Brain microvascular endothelial cell (primary cell): ENCODE measurements at regions not wholly inside any gene's neighbourhood (a gene's known extent, or its start where the extent isn't known, plus 50 kb on each side); places are given as distances from the start of the nearest gene placed in this dataset.

Experiments
- DNase-seq: peaks from one replicate; pipeline ENCODE4 v3.0.0-alpha.2; 2020
- H3K27ac ChIP-seq: fragments of 250-450 bp; sonication (Bioruptor Pico); 2 replicates; pipeline ENCODE4 v1.5.1; 2020; ENCODE audit warnings: mild to moderate bottlenecking, moderate library complexity
- H3K27me3 ChIP-seq: fragments of 250-450 bp; sonication (Bioruptor Pico); replicated peaks from 2 replicates; pipeline ENCODE4 v1.5.1; 2020; ENCODE audit warnings: mild to moderate bottlenecking
- H3K36me3 ChIP-seq: fragments of 250-450 bp; sonication (Bioruptor Pico); replicated peaks from 2 replicates; pipeline ENCODE4 v1.5.1; 2020; ENCODE audit warnings: mild to moderate bottlenecking
- H3K4me3 ChIP-seq: 2 replicates; pipeline ENCODE4 v1.5.1; 2011; ENCODE audit warnings: low read depth, mild to moderate bottlenecking, control low read depth, low read length, moderate library complexity
- CTCF ChIP-seq: IDR thresholded peaks from 2 replicates; pipeline ENCODE4 v1.5.1; 2011; ENCODE audit warnings: low read depth, mild to moderate bottlenecking, moderate library complexity, low read length, control low read depth, inconsistent platforms; ENCODE audit errors: missing control alignments
- in situ Hi-C: cut with HindIII; loops from 2 replicates; pipeline ENCODE4 v1.10.0; 2017; ENCODE audit warnings: low sequenced_read_pairs, low pct_ligation_motif_present

- DNase-seq: no peak
- H3K4me3 ChIP-seq: no peak overlapping the region
- TF ChIP-seq CTCF: no peak
- in situ Hi-C loops: no loop called here
- H3K27ac ChIP-seq: no peak overlapping the region
- no peaks in the 10 kb centered on the region for H3K36me3 ChIP-seq
- no peaks in the 10 kb centered on the region for H3K27me3 ChIP-seq
Observed at GRCh38 chr6:147033267-147033666, 170.9 kb upstream of the STXBP5 start.

- no peaks in the 10 kb centered on the region for H3K36me3 ChIP-seq
- in situ Hi-C loops: no loop called here
- DNase-seq: no peak
- no peak overlapping the region for H3K27ac ChIP-seq
- no peaks in the 10 kb centered on the region for H3K27me3 ChIP-seq
- no peak overlapping the region for H3K4me3 ChIP-seq
- TF ChIP-seq CTCF: no peak
Observed at GRCh38 chr6:147035886-147036285, 168.3 kb upstream of the STXBP5 start.

GRCh38 chr6:147037881-147038280, 166.3 kb upstream of the STXBP5 start:
- no peak overlapping the region for H3K4me3 ChIP-seq
- in situ Hi-C loops: no loop called here
- no peaks in the 10 kb centered on the region for H3K36me3 ChIP-seq
- H3K27me3 ChIP-seq: no peaks in the 10 kb centered on the region
- no peak overlapping the region for H3K27ac ChIP-seq
- DNase-seq: no peak
- TF ChIP-seq CTCF: no peak

GRCh38 chr6:147040121-147040910, 163.9 kb upstream of the STXBP5 start:
- H3K36me3 ChIP-seq: no peaks in the 10 kb centered on the region
- H3K4me3 ChIP-seq: no peak overlapping the region
- no peaks in the 10 kb centered on the region for H3K27me3 ChIP-seq
- no peak for TF ChIP-seq CTCF
- in situ Hi-C loops: no loop called here
- no peak overlapping the region for H3K27ac ChIP-seq
- no peak for DNase-seq

- TF ChIP-seq CTCF: no peak
- no peaks in the 10 kb centered on the region for H3K36me3 ChIP-seq
- DNase-seq: no peak
- no peak overlapping the region for H3K4me3 ChIP-seq
- H3K27ac ChIP-seq: no peak overlapping the region
- in situ Hi-C loops: no loop called here
- H3K27me3 ChIP-seq: no peaks in the 10 kb centered on the region
Observed at GRCh38 chr6:147042679-147043078, 161.5 kb upstream of the STXBP5 start.

GRCh38 chr6:147043994-147044477, 160.2 kb upstream of the STXBP5 start:
- in situ Hi-C loops: no loop called here
- TF ChIP-seq CTCF: no peak
- Histone ChIP-seq H3K36me3 (no peaks in the 10 kb centered on the region), H3K27ac (no peak overlapping the region), H3K4me3 (no peak overlapping the region), H3K27me3 (no peaks in the 10 kb centered on the region)
- no peak for DNase-seq
